GM19240 (cell line): ENCODE measurements at regions not wholly inside any gene's neighbourhood (a gene's known extent, or its start where the extent isn't known, plus 50 kb on each side); places are given as distances from the start of the nearest gene placed in this dataset.

ENCODE experiments used
- DNase-seq: peaks from one replicate; pipeline ENCODE4 v3.0.0; 2011; ENCODE audit warnings: low spot score; ENCODE audit not compliant: insufficient read length

DNA sequence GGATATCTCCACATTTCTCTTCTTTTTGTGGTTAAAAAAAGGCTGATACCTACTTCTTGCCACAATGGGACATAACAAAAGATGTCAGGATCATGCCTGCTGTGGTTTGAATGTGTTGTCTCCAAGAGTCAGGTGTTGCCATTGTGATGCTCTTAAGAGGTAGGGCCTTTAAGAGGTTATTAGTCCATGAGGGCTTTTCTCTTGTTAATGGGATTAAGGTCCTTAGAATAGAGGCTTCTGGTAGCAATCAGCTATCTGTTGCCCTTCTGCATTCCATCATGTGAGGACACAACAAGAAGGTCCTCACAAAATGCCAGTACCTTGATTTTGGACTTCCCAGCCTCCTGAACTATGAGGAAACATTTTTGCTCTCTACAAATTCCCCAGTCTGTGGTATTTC is 191.4 kb downstream of the GBA3 start:
- no peak for DNase-seq

DNA sequence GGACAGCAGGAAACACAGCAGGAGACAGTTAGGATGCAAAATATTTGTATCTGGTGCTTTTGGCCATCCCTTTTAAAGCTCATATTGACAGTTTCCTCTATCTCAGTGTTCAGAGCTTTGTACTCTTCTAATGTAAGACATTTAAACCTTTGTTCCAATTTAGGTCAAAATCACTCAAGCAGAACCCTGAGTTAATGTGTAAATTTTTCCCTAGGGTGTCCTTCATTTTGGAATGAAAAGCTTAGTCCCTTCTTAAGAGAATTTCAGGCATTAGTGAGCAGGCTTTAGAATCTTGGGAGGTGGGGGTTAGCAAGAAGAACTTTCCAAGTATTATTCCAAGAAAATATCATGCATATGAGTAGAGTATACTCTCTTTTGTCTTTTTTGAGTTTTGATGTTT is 188.7 kb downstream of the GBA3 start:
- no peak for DNase-seq

DNA sequence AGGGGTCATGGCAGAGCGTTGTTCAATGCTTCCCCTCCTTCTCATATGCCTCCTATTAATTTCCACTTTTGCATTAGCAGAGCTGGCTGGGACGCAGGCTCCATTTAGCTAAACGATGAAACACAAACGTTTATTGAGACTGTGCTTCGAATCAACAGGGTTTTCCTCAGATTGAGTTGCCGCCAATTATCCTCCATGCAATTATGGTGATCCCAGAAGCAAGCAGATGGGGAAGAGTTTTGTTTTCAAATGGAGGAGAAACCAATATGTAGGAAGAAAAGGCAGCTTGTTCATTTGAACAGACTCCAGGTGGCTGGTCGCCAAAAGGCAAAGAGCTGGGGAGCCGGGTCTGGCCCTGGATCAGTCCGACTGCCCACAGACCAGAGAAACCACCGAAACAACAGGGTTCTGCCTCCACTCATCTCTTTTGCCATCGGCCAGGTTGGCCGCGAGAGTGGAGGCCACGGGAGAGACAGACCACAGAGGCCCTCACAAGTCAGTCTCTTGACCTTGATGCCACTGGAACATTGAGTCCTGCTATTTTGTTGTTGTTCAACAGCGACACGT is 184.8 kb downstream of the GBA3 start:
- no peak for DNase-seq

DNA sequence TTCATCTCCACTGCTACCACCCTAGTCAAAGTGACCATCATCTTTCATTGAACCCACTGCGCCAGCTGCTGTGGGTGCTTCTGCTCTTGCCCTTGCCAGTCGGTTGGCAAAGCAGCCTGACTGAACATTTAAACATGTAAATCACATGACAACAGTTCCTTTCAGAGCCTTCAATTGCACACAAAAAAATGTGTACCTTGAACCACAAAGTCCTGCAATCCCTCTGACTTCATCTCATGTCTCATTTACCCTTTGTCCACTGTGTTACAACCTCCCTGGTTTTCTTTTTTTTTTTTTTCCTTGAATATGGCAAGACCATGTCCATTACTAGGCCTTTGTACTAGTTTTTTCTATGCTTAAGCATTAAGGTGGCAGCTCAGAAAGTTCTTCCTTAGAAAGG is 183.5 kb downstream of the GBA3 start:
- no peak for DNase-seq

DNA sequence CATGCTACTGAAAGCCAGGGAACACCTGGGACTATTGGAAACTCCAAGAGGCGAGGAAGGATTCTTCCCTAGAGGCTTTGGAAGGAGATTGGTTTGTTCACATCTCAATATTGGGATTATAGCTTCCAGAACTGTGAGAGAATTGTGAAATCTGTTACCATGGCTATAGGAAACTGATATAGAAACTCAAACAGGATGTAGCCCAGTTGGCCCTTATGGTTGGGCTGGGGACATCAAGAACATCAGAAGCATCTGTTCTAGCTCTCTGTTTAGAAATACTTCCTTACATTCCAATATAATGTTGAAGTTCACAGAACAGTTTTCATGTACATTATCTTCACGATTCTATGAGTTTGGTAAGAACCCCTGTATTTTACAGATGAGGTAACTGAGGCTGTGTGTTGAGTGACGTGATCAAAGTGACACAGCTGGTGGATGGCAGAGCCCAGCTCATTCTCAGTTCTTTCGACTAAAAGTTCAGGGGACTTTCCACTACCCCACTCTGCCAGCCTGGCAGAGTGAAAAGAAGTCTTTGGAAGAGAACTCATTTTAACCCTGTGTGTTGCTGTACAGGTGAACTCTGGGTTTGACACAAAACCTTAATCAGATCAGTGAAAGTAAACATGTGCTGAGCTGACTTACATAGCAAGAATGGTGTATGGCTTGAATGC is 183.0 kb downstream of the GBA3 start:
- no peak for DNase-seq

DNA sequence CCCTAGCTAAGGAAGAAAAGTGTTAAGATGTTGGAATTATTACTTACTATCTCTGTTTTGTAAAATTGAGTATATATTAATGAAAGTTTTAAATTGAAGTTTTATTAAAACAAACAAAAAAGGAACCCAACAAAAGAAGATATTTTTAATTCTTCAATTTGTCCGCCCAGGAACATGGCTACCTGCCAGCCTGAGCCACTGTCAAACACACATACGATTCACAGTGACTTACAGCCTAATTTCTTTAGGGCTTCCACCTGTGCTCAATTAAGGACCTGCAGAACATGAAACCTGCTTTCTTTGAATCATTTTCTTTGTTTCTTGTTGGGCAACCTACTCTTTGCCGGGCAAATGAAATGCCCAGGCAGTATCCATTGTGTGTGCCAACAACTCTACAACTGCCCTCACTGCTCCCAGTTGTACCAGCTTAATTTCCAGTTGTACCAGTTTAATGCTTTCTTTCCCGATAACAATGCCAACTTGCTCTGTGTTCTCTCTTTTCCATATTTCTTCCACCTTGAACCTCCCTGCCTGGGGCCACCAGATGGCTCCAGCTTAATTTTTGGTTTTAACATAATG is 181.7 kb downstream of the GBA3 start:
- DNase-seq = no peak

DNA sequence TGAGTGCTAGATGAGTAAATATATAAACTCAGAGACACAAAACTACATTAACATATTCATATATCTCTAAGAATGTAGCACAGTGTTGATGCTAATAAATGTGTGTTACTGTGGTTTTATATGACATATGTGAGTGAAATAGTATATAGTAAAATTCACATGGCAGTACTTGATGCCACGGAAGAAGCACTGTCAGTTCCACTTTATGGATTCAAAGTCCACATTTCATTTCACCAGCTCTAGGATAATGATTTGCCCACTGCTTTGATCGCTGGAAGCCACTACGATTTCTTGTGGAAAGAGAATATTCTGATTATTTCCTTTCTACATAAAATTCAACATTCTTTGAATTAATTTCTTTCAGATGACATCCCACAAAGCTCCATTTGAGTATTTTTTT is 181.2 kb downstream of the GBA3 start:
- no peak for DNase-seq

DNA sequence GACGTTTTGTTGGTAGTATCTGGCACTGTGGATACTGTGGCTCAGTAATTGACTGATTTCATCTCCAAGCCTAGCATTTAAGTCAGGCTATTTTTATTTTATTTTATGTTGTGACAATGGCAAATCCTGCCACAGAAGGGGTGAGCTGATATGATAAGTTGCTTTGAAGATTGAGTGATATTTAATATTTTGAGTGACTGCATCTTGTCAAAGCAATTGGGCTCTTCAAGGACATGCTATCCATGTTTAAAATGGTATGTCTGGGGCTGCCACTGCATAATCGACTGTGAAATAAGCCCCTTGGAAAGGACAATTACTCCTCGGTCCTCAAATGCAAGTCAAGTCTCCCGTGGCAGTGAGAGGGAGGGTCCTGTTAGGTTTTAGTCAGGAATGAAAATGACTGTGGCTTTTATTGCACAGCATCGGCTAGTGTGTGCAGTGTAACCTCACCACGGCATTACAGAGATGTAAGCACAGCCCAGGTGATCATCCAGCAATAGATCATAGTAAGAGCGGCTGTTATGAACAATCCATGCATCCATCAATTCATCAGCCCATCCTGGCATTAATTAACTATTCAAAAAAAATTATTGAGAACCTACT is 178.2 kb downstream of the GBA3 start:
- DNase-seq = no peak

DNA sequence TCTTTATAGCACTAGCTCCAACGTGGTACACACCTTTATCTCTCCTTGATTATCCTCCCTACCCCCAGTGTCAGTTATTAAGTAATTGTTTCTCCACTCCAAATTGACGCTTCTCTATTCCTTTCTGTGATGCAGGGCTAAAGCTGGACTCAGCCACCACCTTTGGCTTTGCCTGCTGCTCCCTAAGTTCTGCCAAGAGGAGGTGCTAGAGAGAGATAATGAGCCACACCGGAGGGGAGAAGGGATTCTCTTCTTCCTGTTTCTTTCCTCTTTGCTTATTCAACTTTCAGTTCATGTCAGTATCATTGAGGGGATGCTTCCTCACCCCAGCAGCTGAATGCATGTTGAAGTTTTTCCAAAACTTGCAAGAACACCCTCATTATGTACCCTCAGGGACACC is 176.5 kb downstream of the GBA3 start:
- no peak for DNase-seq
